Esophagus squamous epithelium (tissue), 5 donors: ENCODE measurements at regions not wholly inside any gene's neighbourhood (a gene's known extent, or its start where the extent isn't known, plus 50 kb on each side); places are given as distances from the start of the nearest gene placed in this dataset.
A peak's percentile ranks its signal among the peaks of the same experiment; 100 is the strongest.

Source experiments
- DNase-seq: peaks from one replicate; lab custom pipeline; 2025; lab: John Stamatoyannopoulos, UW
- H3K27ac ChIP-seq, 4 donors: fragments of 200-600 bp; sonication (generic); one replicate each; pipeline ENCODE4 v1.5.1; 2016 to 2019; ENCODE audit warnings: mild to moderate bottlenecking in 1 of 4
- H3K27me3 ChIP-seq, 4 donors: fragments of 200-600 bp; sonication (generic); 1 replicate in 3 of 4; 2 replicates in 1 of 4; pipeline versions ENCODE4 v1.5.1 to v1.6.0; 2017 to 2021; ENCODE audit warnings: antibody characterized with exemption in 1 of 4
- H3K36me3 ChIP-seq, 3 donors: fragments of 200-600 bp; sonication (generic); one replicate each; pipeline ENCODE4 v1.5.1; 2016 to 2019
- H3K4me1 ChIP-seq, 3 donors: fragments of 200-600 bp; sonication (generic); one replicate each; pipeline ENCODE4 v1.5.1; 2017 to 2019
- H3K4me3 ChIP-seq, 4 donors: fragments of 200-600 bp; sonication (generic); 1 replicate in 3 of 4; 2 replicates in 1 of 4; pipeline ENCODE4 v1.5.1; 2016 to 2019; ENCODE audit warnings: mild to moderate bottlenecking in 2 of 4, moderate library complexity in 1 of 4
- H3K9me3 ChIP-seq, 3 donors: fragments of 200-600 bp; sonication (generic); one replicate each; pipeline ENCODE4 v1.5.1; 2016 to 2019
- CTCF ChIP-seq, 6 experiments: fragments of 450-650 bp in 4 of 6; fragments of 200-600 bp in 2 of 6; sonication (generic) in 2 of 6; IDR thresholded peaks; one replicate each; pipeline ENCODE4 v1.5.1; 2016 to 2019; ENCODE audit warnings: antibody characterized with exemption in 6 of 6, mild to moderate bottlenecking in 4 of 6, moderate library complexity in 4 of 6
- POLR2A ChIP-seq, 4 donors: fragments of 450-650 bp; IDR thresholded peaks; one replicate each; pipeline ENCODE4 v1.6.1; 2017; ENCODE audit warnings: antibody characterized with exemption in 4 of 4, mild to moderate bottlenecking in 4 of 4, moderate library complexity in 3 of 4
- WGBS, 2 donors: methylation state at CpG; one replicate each; pipeline ENCODE4 v1.1.5; 2018; 5-methylcytosine and 5-hydroxymethylcytosine counted together
- intact Hi-C: fragments of 100-400 bp; cut with DNase I; formaldehyde crosslinking; loops from one replicate; pipeline ENCODE4 v1.15.0; 2022
- donor health status: DM: yes; HTN: yes; CAD: no.

DNA sequence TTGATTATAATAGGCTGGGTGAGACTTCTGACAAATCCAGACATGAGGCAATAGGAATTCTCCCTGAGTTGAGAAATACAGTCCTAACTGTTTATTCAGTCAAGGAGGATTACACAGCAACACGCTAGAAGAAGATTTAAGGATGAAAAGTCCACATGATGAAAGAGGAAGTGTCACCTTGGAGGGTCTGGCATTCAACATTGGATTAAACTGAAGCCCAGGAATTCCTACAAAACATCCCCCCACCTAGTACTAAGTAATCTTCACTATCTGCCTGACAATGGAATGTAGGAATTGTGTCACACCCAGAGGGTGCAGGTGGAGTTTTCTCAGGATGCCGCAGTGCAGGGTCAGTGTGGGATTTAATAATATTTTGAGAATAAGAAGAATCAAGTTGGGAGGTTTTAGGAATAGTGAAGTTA is 142.4 kb downstream of the SOCS6 start:
- 34 to 54% methylated on average over 2 of the region's 2 CpGs for WGBS, 2 donors
- Histone ChIP-seq H3K9me3 (no peaks in the 10 kb centered on the region), H3K4me1 (peaks cover 0 to 27% (median 11%) of the 10 kb centered on the region in 3 donors), H3K27me3 (no peaks in the 10 kb centered on the region), H3K27ac (peak overlapping the region in 1 of 4 donors; percentile 55), H3K36me3 (no peaks in the 10 kb centered on the region), H3K4me3 (no peak overlapping the region)
- TF ChIP-seq CTCF (IDR thresholded peaks at IDR 0.05) (no peak), POLR2A (IDR thresholded peaks at IDR 0.05) (no peak)
- DNase-seq, result no peak
- intact Hi-C loops, result loop anchor here (5.0 kb wide), 1 partner anchor 234 kb away; no protein-coding TSS in a partner anchor

DNA sequence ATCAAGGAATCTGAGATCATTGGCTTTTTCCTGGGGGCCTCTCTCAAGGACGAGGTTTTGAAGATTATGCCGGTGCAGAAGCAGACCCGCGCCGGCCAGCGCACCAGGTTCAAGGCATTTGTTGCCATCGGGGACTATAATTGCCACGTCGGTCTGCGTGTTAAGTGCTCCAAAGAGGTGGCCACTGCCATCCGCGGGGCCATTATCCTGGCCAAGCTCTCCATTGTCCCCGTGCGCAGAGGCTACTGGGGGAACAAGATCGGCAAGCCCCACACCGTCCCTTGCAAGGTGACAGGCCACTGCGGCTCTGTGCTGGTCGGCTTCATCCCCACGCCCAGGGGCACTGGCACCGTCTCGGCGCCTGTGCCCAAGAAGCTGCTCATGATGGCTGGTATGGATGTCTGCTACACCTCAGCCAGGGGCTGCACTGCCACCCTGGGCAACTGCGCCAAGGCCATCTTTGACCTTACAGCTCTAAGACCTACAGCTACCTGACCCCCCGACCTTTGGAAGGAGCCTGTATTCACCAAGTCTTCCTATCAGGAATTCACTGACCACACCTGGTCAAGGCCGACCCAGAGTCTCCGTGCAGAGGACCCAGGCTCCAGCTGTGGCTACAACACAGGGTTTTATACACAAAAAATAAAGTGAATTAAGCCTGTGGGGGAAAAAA is 141.8 kb downstream of the SOCS6 start:
- Histone ChIP-seq H3K36me3 (no peaks in the 10 kb centered on the region), H3K9me3 (no peaks in the 10 kb centered on the region), H3K27me3 (no peaks in the 10 kb centered on the region), H3K27ac (no peak overlapping the region), H3K4me1 (peaks cover 0 to 27% (median 11%) of the 10 kb centered on the region in 3 donors), H3K4me3 (no peak overlapping the region)
- 85 to 94% methylated on average over 12 to 21 of the region's 26 CpGs for WGBS, 2 donors
- intact Hi-C loops, result loop anchor here (5.0 kb wide), 1 partner anchor 233 kb away; no protein-coding TSS in a partner anchor
- DNase-seq, result no peak
- TF ChIP-seq CTCF (IDR thresholded peaks at IDR 0.05) (no peak), POLR2A (IDR thresholded peaks at IDR 0.05) (no peak)

DNA sequence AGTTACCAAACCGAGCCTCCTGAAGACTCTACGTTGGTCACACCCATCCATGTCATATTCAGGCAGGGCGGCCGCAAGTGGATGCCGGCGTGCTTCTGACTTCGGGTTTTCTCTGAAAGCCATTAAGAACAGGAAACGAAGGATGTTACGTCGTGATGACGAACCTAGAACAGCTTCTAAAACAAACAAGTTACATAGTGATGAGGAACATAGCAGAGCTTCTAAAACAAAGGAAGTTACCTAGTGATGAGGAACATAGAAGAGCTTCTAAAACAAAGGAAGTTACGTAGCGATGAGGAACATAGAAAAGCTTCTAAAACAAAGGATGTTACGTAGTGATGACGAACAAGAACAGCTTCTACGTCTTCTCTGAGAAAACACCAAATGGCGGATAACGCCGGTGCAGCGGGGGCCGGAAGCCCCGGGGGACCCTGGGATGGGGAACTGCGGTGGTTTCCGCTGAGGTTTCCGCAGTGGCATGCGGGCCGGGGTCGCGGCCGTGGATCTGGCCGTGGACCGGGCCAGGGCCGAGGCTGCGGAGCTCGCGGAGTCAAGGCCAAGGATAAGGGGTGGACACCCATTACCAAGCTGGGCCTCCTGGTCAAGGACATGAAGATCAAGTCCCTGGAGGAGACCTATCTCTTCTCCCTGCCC is 141.1 kb downstream of the SOCS6 start:
- no peaks in the 10 kb centered on the region for H3K36me3 ChIP-seq
- no peak overlapping the region for H3K27ac ChIP-seq
- intact Hi-C loops, result loop anchor here (5.0 kb wide), 1 partner anchor 233 kb away; no protein-coding TSS in a partner anchor
- DNase-seq, result no peak
- H3K27me3 ChIP-seq, result no peaks in the 10 kb centered on the region
- peaks cover 0 to 27% (median 11%) of the 10 kb centered on the region in 3 donors for H3K4me1 ChIP-seq
- no peak overlapping the region for H3K4me3 ChIP-seq
- WGBS, 2 donors, result 93% methylated on average over 35 to 36 of the region's 36 CpGs
- TF ChIP-seq CTCF (IDR thresholded peaks at IDR 0.05) (no peak), POLR2A (IDR thresholded peaks at IDR 0.05) (no peak)
- no peaks in the 10 kb centered on the region for H3K9me3 ChIP-seq

DNA sequence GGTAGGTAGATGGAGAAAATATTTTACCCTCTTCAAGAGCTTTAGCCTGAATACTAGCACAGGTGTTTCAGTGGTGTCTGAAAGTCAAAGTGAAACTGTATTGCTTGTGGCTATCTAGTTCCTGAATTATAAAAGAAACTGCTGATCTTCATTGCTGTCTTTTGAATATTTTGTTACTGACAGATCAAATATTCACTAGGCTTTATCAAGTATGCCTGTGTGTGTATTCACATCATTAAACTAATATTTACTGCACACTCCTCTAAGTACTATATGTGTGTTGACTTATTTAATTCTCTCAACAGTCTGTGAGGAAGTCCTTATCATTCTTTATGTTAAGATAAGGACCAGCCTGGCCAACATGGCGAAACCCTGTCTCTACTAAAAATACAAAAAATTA is 139.6 kb downstream of the SOCS6 start:
- DNase-seq, result no peak
- H3K9me3 ChIP-seq, result no peaks in the 10 kb centered on the region
- WGBS, 2 donors, result 90 to 100% methylated on average over 1 of the region's 1 CpG
- no peak for TF ChIP-seq CTCF (IDR thresholded peaks at IDR 0.05)
- no peak for TF ChIP-seq POLR2A (IDR thresholded peaks at IDR 0.05)
- intact Hi-C loops, result no loop called here
- H3K4me3 ChIP-seq, result no peak overlapping the region
- H3K27me3 ChIP-seq, result no peaks in the 10 kb centered on the region
- H3K36me3 ChIP-seq, result no peaks in the 10 kb centered on the region
- H3K27ac ChIP-seq, result no peak overlapping the region
- H3K4me1 ChIP-seq, result peaks cover 8 to 40% (median 20%) of the 10 kb centered on the region in 3 donors

- TF ChIP-seq CTCF (IDR thresholded peaks at IDR 0.05) (no peak), POLR2A (IDR thresholded peaks at IDR 0.05) (no peak)
- 79 to 96% methylated on average over 6 to 8 of the region's 9 CpGs for WGBS, 2 donors
- H3K9me3 ChIP-seq, result no peaks in the 10 kb centered on the region
- H3K27ac ChIP-seq, result no peak overlapping the region
- intact Hi-C loops, result no loop called here
- DNase-seq, result no peak
- no peaks in the 10 kb centered on the region for H3K36me3 ChIP-seq
- H3K4me1 ChIP-seq, result peaks cover 18 to 42% (median 35%) of the 10 kb centered on the region in 3 donors
- H3K27me3 ChIP-seq, result no peaks in the 10 kb centered on the region
- no peak overlapping the region for H3K4me3 ChIP-seq
Observed at GRCh38 chr18:70426818-70427217, 138.0 kb downstream of the SOCS6 start.
